SHP77 treated with DMSO at 0.1 percent for 48 hours (cell line): ENCODE measurements at regions not wholly inside any gene's neighbourhood (a gene's known extent, or its start where the extent isn't known, plus 50 kb on each side); places are given as distances from the start of the nearest gene placed in this dataset.

ENCODE experiments used
- DNase-seq: peaks from one replicate; lab custom pipeline; 2025; lab: John Stamatoyannopoulos, UW

DNA sequence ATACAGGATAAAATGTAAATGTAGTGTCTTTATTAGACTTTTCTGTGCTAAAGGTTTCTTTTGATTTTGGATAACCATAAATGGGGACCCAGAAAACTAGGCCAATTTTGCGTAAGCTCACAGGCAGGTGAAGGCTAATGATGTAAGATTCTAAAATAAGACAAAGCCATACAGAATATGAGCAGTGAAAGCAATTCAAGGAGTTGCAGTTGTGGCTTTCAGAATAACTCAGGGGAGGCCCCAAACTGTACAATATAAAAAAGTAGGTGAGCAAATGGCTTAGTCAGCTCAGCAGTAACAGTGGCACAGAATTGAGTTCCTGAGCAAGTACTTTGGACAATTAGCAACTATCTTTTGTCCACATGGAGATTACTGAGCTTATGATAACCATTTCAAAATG, 81.7 kb upstream of the NRP1 start:
- DNase-seq = no peak

DNA sequence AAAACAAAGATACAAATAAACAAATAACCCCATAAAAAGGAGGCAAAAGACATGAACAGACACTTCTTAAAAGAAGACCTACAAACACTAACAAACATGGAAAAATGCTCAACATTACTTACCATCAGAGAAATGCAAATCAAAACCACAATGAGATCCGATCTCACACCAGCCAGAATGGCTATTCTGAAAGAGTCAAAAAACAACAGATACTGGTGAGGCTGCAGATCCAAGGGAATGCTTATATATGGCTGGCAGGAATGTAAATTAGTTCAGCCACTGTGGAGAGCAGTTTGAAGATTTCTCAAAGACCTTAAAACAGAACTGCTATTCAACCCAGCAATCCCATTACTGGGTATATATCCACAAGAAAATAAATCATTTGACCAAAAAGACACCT, 80.4 kb upstream of the NRP1 start:
- no peak for DNase-seq

DNA sequence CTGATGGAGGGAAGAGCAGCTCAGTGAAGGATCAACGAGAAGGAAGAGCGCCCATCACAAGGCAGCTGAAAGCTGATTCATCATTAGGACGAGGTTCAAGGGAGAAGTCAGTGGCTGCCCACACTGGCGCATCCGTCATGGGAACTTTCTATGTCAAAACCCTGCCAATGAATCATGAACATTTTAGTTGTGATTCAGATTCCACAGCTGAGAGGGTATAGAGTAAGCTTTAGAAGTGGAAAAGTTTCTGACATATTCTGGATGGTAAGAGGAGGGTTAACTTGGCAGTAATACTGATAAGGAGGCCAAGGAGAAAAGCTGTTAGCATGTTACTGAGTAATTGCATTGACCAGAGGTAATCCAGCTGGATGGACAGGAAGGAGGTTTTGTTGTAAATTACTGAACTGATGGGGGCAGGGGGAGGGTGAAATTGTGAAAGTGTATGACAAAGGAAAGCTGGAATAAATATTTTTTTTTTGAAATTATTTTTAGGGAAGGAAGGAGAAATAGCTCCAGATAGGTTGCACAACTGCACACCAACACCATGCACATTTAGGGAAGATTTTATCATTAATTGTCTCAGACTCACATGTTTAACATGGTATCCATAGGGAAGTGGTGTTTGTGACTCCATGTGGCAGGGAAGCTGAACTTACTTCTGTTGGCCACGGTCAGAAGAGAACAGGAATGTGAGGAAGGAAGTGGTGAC, 78.3 kb upstream of the NRP1 start:
- no peak for DNase-seq

DNA sequence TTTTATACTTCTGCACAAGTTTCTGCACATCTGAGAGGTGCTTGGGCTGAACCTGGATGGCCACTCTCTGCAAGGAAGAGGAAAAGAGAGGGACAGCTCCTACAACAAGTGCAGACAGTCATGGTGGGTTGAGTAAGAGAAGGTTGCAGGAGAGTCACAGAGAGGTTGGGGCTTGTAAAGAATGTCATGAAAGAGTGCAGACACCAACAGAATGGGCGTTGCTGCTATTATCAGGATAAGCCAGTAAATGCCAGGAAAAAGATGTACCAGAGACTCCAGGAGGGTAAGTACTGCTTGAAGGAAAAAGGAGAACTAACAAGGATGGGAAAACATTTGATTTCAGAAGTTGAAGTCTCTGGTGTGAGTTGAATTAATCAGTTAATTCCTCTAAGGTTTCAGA, 77.8 kb upstream of the NRP1 start:
- no peak for DNase-seq

DNA sequence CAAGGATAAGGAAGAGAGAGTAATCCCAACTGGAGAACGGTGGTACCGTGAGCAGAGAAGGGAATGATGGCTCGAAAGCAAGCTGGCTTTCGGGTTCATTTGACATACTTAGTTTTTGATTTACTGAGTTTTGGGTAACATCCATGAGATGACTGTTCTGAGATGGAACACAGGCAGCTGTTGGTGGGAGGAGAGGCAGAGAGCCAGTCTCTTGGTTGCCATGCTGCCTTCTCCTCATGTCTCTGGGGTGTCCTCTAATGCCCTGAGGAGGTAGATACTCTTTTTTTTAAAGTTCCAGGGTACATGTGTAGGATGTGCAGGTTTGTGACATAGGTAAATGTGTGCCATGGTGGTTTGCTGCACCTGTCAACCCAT, 76.4 kb upstream of the NRP1 start:
- DNase-seq = no peak

DNA sequence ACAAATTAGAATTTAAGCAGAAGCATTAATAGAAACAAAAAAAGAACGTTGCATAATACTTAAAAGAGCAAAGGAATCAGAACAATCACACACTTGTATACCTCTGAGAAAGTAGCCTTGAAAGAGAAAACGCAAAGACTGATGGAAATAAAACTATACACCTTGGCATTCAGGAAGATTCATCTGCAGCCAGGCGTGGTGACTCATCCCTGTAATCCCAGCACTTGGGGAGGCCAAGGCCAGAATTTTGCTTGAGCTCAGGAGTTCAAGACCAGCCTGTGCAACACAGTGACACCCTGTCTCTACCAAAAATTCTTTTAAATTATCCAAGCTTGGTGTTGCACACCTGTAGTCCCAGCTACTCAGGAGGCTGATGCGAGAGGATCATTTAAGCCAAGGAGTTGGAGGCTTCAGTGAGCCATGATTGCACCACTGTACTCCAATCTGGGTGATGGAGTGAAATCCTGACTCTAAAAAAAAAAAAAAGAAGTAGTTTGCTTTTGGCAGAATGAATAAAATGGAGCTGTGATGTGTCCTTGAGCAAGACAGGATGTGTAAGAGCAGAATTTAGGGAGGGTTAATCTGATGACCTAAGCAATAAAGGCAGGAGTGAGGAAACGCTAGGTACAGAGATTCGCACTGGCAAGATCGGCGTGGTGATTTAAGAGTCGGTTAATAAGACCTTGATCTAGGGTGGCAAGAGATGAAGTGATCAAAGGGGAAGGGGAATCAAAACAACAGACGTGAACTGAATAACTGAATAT, 75.8 kb upstream of the NRP1 start:
- no peak for DNase-seq

DNA sequence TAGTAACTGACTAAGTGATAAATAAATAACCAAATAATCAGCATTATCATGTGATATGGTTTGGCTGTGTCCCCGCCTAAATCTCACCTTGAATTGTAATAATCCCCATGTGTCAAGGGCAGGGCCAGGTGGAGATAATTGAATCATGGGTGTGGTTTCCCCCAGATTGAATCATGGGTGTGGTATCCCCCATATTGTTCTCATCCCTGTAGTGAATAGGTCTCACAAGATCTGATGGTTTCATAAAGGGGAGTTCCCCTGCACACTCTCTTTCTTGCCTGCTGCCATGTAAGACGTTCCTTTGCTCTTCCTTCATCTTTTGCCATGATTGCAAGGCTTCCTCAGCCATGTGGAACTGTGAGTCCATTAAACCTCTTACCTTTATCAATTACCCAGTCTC, 72.1 kb upstream of the NRP1 start:
- no peak for DNase-seq

DNA sequence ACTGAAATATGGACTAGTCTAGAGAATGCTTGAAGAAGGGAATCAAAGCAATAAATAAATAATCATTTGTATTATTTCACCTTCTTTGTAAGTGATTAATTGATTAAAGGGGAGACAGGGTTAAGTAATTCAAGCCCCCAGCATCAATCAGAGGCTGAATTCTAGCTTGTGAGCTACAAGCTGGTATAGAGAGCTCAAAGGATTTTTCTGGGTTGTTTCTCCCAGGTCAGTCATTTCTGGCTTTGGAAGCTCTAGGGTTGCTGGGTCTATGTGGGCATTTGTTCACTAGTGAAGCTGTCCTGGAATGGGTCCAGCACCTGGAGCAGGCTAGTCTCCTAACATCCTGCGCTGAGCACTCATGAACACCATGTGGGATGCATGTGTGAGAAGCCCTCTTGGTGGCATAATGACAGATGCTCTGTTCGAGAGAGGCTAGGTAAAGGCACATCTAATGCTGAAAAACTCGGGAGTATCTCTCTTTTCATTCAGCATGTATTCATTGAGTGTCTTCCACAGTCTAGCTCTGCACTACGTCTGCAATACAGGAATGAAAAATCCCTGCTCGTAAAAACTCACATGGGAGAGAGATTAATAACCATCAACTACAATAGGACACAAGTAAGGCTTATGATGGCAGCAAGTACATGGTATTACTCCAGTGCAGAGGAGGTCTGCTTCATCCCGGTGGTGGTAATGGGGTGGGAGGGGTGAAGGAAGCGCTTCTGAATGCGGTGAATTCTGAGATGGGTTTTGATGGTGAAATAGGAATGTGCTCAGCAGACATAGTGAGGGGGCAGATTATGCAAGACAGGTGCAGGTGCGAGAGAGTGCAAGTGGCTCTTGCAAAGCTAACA, 68.0 kb upstream of the NRP1 start:
- DNase-seq = peak; percentile 74

DNA sequence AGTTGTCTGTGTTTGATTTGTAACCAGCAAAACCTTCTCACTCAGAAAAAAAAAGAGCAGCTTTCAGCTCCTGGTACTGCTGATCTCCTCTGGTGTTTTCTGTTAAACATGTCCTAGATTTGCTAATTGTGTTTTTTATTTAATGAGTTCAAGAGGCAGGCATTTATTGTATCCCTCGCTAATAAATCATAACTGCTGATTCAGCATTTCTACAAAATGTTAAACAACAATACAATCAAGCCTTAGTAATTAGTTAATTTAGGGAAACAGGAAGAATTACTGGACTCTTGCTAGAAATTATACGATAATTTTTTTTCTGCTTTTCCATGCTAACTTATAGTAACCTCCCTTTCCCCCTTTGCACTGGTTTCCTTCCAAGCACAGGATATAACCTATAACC, 66.8 kb upstream of the NRP1 start:
- DNase-seq = no peak

DNA sequence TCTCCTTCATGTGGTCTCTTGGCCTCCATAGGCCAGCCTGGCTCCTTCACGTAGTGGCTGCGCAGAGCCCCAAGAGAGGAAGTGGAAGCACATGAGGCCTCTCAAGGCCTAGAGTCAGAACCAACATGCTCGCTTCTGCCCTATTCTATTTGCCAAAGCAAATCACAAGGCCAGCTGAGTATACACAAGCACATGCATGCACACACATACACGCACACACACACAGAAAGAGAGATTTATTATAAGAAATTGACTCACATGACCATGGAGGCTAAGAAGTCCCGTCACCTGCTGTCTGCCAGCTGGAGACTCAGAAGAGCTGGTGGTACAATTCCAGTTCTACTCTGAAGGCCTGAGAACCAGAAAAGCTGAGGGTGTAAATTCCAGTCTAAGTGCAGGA, 64.3 kb upstream of the NRP1 start:
- peak; percentile 88 for DNase-seq

DNA sequence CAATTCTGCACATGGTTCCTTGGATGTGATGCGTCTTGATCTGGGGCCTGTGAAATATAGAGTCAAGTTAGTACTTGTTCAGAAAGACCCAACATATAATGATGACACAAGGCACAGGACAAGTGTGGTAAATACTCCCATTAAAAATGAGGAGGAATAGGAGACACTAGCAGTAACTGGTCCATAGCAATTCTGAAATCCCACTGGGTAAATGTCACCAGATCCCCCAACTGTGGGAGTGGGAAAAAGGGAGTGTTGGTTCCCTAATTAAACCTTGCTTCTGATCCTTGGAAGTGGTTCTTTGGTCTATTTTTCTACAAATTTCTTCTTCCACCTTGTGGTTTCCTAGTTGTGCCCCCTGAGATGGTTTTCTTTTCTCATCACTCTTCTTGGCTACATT, 62.5 kb upstream of the NRP1 start:
- no peak for DNase-seq

DNA sequence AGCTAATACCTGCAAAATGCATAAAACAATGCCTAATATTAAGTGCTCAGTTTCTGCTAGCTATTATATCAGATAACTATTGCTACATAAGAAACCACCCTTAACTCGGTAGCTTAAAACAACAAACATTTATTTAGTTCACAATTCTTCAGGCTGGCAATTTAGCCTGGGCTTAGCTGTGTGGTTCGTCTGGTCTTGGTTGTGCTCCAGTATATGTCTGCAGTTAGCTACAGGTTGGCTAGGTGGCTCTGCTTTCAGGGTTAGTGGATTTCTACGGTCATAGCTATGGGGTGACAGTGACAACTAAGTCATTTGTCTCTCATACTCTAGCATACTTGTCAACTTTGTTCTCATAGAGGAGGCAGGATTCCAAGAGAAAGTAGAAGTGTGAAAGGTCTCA, 61.8 kb upstream of the NRP1 start:
- DNase-seq = no peak

DNA sequence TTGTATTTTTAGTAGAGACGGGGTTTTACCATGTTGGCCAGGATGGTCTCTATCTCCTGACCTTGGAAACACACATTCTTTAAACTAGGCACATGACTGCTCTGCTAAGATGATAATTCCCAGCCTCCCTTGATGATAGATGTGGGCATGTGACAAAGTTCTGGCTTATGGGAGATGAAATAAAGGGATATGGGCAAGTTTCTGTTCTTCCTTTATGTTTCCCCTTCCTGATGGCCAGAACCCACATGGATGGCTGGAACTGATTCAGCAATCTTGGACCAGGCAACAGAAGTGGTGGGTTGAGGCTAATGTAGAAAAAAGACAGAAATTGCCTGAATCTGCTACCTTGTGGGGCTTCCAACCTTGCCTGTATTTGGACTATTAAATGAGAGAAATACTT, 60.7 kb upstream of the NRP1 start:
- no peak for DNase-seq

DNA sequence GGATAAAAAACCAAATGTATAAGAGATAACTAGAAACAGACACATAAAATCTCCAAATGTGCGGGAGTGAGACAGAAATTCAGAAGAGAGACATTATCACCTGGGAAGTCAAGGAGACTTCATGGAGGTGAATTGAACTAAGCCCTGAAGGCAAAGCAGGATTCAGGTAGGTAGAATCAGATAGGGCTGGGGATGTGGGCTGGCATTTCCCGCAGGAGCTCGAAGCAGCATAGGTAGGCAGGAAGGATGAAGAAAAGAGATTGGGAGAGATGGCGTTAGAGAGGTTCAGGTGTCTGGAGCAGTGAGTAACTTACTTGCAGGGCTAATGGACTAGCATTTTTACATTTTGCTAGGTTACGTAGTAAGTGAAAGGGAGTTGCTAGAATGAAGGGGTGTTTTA, 58.2 kb upstream of the NRP1 start:
- DNase-seq = no peak

DNA sequence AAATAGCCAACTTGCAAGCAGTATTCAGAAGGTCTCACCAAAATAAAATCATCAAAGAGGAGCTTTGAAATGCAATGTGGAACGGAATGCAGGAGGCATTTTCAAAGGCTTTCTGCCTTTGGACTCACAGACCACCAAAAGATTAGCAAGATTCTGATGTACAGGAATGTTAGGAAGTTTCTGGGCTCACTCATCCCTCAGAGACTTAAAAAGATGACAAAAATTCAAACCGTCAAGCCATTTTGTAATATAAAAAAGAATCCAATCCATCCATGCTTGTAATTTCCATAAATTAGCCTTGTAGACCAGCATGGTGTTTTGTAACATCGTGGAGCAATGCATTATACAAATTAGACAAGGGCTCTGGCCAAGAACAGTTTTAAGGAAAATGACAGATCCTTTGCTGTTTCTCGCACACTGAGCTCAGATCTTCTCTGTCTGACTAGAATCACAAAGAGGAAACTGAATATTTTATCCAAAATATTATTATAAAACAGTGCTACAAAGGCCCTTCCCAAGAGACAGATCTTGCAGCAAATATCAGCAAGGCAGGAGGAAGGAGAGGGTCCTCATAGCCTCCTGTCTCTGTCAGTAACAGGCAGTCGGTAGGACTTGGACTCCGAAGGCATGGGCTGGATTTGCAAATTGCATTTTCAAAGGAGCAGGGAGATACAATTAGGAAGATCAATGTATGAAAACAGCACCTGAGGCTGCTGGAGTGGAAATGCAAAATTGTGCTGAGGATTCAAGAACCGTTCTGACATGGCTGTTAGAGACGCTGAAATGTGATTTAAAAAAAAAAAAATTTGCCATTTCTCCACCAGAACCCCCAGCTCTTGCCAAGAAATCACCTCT, 57.4 kb upstream of the NRP1 start:
- DNase-seq = no peak

DNA sequence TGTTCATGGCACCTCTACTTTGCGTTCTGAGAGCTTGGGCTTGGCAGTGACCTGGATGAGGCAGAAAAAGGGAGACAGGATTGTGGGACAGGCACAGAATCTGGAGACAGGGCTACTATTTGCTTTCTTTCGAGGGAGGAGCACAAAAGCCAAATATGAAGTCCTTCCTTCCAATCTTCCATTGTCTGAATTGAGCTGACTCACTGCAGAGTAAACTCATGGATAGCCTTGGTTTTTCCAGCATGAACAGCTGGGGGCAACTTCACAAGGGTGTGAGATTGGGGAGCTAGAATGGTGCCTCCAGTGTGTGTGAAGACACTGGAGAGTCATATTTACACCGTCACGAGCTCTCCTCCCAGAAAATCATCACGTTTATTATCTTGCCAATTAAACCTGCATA, 55.6 kb upstream of the NRP1 start:
- DNase-seq = no peak

DNA sequence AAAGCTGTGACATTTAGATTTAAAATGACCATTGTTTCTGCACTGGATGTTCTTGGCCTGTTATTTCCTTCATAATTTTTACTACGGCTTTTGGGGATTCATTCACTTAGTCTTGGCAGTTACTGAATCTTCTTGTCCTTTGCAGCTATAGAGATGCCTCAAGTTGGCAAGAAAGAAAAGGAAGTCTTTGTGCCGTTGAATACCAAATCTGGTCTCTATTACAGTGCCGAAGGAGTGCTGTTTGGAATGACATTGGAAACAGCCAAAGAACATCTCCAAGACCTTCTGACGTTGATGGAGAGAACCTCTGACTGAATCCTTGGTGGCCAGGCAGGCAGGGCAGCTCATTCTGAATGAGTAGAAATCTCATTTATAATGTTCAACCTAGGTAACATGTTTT, 54.3 kb upstream of the NRP1 start:
- DNase-seq = no peak

DNA sequence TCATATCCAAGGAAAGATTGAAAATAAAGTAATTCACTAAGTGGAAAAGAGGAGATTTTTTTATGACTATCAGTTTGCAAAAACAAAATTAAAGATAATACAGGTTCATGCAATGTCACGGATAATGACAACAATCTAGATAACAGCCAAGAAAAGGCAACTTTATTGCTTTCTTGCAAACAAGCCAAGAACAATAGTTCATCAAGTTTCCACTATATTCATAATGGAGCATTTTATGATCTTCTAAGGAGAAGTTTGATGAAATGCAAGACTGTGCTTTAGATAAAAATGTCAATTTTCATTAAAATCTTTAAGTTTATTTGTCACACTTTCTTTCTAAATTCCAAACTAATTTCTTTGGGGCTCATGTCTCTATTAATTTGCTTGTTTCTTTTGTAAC, 53.9 kb upstream of the NRP1 start:
- no peak for DNase-seq

DNA sequence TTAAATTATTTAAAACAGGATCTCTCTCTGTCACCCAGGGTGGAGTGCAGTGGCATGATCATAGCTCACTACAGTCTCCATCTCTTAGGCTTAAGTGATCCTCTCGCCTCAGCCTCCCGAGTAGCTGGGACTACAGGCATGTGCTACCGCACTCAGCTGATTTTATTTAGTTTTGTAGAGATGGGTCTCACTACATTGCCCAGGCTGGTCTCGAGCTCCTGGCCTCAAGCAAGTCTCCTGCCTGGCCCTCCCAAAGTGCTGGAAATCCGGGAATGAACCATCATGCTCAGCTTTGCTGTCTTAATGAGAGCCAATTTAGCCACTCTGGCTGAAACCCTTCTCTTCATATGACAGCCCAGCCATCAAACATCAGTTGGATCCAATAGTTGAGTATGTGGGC, 53.3 kb upstream of the NRP1 start:
- no peak for DNase-seq

DNA sequence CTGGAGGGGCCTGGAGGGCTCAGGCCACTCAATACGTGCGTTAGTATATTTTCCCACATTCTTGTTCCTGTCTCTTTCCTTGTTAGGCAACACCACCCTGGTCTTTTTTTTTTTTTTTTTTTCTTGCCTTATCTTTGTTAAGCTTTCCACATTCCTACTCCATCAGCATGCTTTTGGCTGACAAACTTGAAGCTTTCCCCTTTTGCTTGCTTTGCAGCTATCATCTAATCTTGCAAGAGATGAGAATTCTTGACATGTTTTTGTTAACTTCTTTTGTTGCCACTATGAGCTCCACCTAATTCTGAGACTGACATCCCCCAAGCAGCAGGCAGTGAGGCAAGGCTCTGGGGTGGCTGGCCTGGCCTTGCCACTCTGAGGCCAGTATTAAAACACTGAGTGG, 52.5 kb upstream of the NRP1 start:
- no peak for DNase-seq

DNA sequence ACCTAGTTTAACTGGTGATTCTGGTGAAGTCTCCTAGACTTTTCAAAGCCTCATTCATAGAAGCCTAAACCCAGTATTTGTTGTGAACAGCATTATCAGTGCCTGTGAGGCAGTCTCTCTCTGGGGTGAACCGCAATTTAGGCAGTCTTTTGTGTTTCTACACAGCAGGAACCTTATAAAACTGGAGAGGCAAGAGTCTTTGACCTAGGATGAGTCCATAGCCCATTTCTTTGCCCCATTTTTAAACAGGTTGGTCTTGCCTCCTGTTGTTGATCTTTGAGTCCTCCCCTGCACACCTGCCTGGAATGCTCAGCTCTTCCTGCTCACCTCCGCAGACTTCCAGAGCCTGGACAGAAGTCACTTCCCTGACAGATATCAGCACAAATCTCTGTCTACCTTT, 51.2 kb upstream of the NRP1 start:
- no peak for DNase-seq

DNA sequence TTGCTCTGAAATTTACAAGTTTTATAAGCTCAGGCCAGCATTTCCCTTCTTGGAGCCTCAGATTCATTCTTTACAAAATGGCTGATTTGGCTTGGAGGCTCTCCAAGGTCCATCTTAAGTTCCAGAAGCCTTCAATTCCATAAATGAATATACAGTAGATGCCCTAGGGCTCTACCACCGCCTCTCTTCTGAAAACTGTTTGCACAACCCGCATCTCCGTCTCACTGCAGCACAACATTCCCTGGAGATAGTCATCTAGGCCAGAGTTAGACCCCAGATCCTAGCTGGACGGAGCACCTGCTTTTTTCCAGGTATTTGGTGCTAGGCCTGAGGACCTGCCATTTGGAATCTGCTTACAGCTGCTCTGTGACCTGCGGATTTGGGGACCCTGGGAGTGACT, 50.5 kb upstream of the NRP1 start:
- no peak for DNase-seq
